ENCODE measurements at regions not wholly inside any gene's neighbourhood (a gene's known extent, or its start where the extent isn't known, plus 50 kb on each side); places are given as distances from the start of the nearest gene placed in this dataset.

DNA sequence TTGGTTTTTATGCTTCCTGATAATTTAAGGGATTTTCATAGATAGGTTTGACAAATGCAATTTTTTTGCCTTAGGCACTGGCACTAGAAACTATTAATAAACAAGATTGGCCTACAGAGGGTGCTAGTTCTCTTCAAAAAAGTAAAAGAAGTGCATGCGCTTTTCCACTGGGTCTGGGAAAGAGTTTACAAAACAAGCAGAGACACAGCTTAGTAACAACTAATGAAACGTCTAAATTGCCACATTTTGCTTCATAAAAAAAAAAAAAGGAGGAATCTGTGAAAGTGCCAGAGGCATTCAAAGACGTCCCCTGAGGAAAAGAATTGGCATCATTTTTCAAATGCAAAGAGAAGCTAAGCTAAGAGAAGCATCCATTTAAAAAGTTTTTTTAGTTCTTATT is 58.3 kb upstream of the EEA1 start:
- Mint-ChIP-seq H3K36me3 (ENCODE audit: low read depth) (no peaks in the 10 kb centered on the region), H3K27me3 (peaks cover 10% of the 10 kb centered on the region), H3K9me3 (no peaks in the 10 kb centered on the region), H3K4me1 (ENCODE audit: low read depth) (peaks cover 50% of the 10 kb centered on the region), H3K27ac (peak overlapping the region; percentile 90), H3K4me3 (peak overlapping the region; percentile 55)

DNA sequence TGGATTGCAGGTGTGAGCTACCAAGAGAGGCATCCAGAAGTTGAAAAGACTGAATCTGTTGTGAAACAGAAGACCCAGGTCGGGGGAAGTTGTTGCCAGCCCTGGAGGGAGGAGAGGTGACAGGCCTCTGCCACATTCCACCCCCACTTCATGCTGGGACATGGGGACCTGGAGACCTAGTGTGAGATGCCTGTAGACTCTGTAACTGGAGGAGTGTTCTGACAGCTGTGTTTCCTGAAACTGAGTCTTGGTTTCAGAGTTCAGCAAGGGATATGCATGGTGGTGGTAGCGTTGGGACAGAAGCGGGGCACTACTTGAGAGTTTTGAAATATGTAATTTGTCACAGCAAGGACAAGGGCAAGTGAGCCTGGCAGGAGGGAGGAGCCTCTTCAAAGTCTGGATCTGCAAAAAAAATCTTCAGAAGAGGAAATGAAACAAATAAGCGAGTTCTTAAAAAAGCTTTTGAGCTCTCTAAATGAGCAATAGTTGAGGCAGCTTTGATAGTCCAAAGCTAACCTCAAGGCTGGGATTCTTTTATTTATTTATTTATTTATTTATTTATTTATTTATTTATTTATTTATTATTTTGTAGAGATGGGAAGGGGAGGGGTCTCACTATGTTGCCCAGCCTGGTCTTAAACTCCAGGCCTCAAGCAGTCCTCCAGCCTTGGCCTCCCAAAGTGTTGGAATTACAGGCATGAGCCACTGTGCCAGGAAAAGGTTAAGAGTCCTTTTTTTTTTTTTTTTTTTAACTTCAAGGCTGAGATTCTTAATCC is 58.9 kb upstream of the EEA1 start:
- H3K36me3 Mint-ChIP-seq (ENCODE audit: low read depth): no peaks in the 10 kb centered on the region
- peak overlapping the region; percentile 100 for H3K27ac Mint-ChIP-seq
- peaks cover 10% of the 10 kb centered on the region for H3K27me3 Mint-ChIP-seq
- H3K4me3 Mint-ChIP-seq: peak overlapping the region; percentile 55
- no peaks in the 10 kb centered on the region for H3K9me3 Mint-ChIP-seq
- peaks cover 51% of the 10 kb centered on the region for H3K4me1 Mint-ChIP-seq (ENCODE audit: low read depth)

DNA sequence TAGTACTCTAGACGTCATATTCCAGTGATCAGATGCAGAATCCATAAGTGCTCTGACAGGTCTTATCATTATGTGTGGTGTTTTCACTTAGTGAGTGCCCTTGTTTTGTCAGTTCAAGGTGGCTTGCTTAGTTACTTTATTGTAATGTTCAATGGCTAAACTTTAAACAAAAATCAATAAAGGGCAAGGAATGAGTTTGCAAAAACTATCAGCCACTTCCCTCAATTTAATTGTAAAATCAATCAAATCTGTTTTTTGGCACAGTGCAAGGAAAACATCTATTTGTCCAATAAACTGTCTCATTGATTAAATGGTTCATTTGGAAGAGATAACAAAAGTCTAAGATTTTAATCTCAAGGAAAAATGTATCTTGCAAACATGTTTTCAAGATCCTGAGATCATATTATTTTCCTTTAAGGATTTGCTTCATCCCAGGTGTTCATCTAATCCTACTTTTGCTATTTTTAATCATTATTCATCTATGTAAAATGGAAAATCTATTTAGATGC is 59.6 kb upstream of the EEA1 start:
- Mint-ChIP-seq H3K4me1 (ENCODE audit: low read depth) (peaks cover 56% of the 10 kb centered on the region), H3K9me3 (no peaks in the 10 kb centered on the region), H3K4me3 (no peak overlapping the region), H3K36me3 (ENCODE audit: low read depth) (no peaks in the 10 kb centered on the region), H3K27ac (peak overlapping the region; percentile 100), H3K27me3 (peaks cover 10% of the 10 kb centered on the region)

- Mint-ChIP-seq H3K9me3 (no peaks in the 10 kb centered on the region), H3K27me3 (peaks cover 10% of the 10 kb centered on the region), H3K27ac (peak overlapping the region; percentile 100), H3K4me1 (ENCODE audit: low read depth) (peaks cover 56% of the 10 kb centered on the region), H3K4me3 (peak overlapping the region; percentile 56), H3K36me3 (ENCODE audit: low read depth) (no peaks in the 10 kb centered on the region)
Measured at GRCh38 chr12:92989715-92990484, 60.8 kb upstream of the EEA1 start.

DNA sequence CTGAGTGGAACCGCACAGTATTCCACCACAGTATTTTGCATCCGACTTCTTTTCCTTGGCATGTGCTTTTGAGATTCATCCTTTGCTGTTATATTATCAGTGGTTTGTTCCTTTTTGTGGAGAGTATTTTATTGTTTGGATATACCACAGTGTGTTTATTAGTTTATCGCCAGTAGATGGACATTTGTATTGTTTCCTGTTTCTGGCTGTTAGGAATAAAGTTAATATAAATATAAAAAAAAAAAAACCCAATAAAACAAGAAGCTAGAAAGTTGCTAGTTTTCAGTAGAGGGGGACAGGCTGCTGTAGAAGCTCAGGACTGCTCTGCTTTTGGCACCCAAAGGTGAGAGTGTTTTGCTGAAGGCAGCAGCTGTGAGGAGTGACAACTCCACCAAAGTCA is 62.0 kb upstream of the EEA1 start:
- H3K4me1 Mint-ChIP-seq (ENCODE audit: low read depth): peaks cover 56% of the 10 kb centered on the region
- H3K9me3 Mint-ChIP-seq: no peaks in the 10 kb centered on the region
- peak overlapping the region; percentile 100 for H3K27ac Mint-ChIP-seq
- H3K36me3 Mint-ChIP-seq (ENCODE audit: low read depth): no peaks in the 10 kb centered on the region
- H3K4me3 Mint-ChIP-seq: no peak overlapping the region
- peaks cover 10% of the 10 kb centered on the region for H3K27me3 Mint-ChIP-seq

- peaks cover 55% of the 10 kb centered on the region for H3K4me1 Mint-ChIP-seq (ENCODE audit: low read depth)
Measured at GRCh38 chr12:92992041-92992440, 62.9 kb upstream of the EEA1 start.

DNA sequence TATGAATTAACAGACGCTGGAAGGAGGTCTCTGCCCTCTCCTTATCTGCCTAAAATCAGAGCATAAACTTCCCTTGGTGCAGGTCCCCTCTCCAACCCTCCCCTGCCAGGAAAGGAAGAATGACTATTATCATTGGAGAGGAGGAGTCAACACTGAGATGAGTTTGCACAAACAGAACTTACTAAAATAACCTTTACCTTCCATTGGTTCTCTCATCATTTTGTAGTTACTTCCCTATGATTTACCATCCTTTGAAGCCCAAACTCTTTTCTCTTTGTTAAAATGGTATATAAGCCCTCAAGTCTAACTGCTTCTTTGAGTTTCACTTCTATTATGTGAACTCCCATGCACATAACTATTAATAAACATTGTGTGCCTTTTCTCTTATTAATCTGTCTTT is 64.2 kb upstream of the EEA1 start:
- Mint-ChIP-seq H3K36me3 (ENCODE audit: low read depth) (no peaks in the 10 kb centered on the region), H3K27me3 (peaks cover 6% of the 10 kb centered on the region), H3K9me3 (no peaks in the 10 kb centered on the region), H3K27ac (no peak overlapping the region), H3K4me1 (ENCODE audit: low read depth) (peaks cover 44% of the 10 kb centered on the region), H3K4me3 (no peak overlapping the region)

More at GRCh38 chr12:92992041-92992440, 62.9 kb upstream of the EEA1 start:
- Mint-ChIP-seq H3K36me3 (ENCODE audit: low read depth) (no peaks in the 10 kb centered on the region), H3K27ac (peak overlapping the region; percentile 60), H3K4me3 (no peak overlapping the region), H3K9me3 (no peaks in the 10 kb centered on the region), H3K27me3 (peaks cover 6% of the 10 kb centered on the region)

DNA sequence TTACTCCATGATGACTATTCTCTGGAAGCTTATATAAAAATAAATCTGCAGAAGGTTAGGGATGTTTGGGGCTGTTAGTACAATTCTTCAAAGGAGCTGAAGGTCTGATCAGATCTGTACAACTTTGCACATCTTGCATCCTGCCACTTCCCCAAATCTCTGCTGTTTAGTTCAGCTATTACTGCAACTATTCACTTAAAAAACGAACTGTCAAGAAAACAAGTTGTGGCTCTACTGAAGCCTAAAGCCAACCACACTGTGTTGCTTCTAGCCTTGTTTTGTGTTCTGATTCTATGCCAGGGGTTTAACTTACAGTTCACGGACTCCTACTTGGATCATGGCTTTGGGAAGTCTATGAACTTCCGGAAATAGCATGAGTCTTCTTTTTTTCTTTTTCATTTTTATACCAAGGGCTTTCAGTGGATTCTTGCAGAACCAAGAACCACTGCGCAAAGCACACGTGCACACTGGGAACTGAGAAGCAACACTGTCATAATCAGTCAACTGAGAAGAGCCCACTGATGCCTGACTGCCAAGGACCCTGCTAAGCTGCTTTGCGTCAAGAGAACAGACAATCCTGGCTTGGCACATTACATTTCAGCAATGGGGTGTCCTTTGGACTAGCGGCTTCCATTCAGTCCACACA is 66.3 kb upstream of the EEA1 start:
- Mint-ChIP-seq H3K27me3 (peaks cover 6% of the 10 kb centered on the region), H3K4me3 (no peak overlapping the region), H3K36me3 (ENCODE audit: low read depth) (no peaks in the 10 kb centered on the region), H3K27ac (no peak overlapping the region), H3K9me3 (no peaks in the 10 kb centered on the region), H3K4me1 (ENCODE audit: low read depth) (peaks cover 23% of the 10 kb centered on the region)

DNA sequence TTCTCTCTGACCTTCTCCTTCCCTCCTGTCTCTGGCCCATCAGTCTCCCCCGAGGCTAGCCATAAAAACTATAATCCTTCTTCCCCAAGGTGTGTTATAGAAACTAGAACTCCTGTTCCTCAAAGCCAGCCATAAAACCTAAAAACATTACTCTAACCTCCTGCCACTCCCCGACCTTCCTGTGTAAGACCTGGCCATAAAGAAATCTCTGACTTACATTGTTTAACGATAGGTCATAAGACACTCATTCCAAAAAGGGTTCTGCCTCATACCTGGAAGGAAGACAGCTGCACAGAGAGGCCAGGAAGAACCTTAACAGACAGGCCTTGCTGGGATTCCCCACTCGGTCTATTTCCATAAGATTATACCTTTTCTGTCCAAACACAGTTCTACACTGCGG is 70.9 kb upstream of the EEA1 start:
- no peak overlapping the region for H3K27ac Mint-ChIP-seq
- no peaks in the 10 kb centered on the region for H3K9me3 Mint-ChIP-seq
- no peak overlapping the region for H3K4me3 Mint-ChIP-seq
- H3K4me1 Mint-ChIP-seq (ENCODE audit: low read depth): no peaks in the 10 kb centered on the region
- H3K36me3 Mint-ChIP-seq (ENCODE audit: low read depth): no peaks in the 10 kb centered on the region
- H3K27me3 Mint-ChIP-seq: no peaks in the 10 kb centered on the region

DNA sequence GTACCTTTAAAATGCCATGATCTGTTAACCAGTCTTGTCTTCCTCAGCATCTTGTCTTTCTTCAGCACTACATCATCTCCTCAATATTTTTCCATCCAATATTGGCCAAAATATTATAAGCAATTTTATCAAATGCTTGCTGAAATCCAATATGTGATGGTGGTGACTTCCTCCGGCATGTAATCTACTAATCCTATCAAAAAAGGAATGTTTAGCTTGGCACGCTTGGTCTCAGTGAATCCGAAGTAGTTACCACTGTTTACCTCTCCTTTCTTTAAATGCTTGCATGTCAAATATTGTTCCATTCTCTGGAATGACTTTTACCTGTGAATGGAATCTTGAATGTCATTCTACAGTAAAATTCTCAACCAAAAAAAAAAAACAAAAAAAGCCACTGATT is 72.3 kb upstream of the EEA1 start:
- Mint-ChIP-seq H3K4me3 (no peak overlapping the region), H3K27me3 (no peaks in the 10 kb centered on the region), H3K4me1 (ENCODE audit: low read depth) (no peaks in the 10 kb centered on the region), H3K36me3 (ENCODE audit: low read depth) (no peaks in the 10 kb centered on the region), H3K9me3 (no peaks in the 10 kb centered on the region), H3K27ac (no peak overlapping the region)

DNA sequence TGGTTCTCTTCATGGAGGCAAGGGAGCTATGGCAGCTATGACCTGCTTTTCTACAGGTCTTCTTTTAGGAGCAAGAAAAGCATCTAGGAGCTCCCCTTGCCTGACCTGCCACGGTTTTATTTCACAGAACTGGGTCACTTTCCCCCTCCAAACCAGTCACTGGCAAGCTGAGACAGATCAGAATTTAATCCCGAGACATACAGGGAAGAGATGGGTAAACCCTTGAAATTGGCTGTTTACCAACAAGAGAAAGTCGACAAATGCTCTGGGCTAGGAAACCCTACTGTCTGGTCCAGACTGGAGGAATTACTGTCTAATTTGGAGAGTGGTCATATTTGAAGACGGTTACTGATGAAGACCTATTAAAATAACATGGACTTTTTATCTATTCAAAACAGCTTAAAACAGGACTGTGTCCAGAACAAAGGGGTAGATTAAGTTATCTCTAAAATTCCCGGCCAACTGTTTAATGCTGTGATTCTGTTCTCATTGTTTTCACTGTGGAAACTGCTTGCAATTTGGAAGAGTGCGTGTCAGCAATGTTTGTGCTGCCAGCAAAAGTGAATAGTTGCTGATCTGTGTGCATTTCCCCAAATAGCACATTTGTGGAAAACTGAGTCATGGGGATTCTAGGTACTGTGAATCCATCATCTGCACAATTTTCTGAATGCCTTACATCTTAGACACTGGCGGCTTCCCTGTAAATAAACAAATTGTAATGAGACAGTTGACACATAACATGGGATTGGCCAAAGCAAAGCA is 73.4 kb upstream of the EEA1 start:
- Mint-ChIP-seq H3K27ac (no peak overlapping the region), H3K36me3 (ENCODE audit: low read depth) (no peaks in the 10 kb centered on the region), H3K27me3 (no peaks in the 10 kb centered on the region), H3K4me3 (no peak overlapping the region), H3K9me3 (no peaks in the 10 kb centered on the region), H3K4me1 (ENCODE audit: low read depth) (peaks cover 3% of the 10 kb centered on the region)

DNA sequence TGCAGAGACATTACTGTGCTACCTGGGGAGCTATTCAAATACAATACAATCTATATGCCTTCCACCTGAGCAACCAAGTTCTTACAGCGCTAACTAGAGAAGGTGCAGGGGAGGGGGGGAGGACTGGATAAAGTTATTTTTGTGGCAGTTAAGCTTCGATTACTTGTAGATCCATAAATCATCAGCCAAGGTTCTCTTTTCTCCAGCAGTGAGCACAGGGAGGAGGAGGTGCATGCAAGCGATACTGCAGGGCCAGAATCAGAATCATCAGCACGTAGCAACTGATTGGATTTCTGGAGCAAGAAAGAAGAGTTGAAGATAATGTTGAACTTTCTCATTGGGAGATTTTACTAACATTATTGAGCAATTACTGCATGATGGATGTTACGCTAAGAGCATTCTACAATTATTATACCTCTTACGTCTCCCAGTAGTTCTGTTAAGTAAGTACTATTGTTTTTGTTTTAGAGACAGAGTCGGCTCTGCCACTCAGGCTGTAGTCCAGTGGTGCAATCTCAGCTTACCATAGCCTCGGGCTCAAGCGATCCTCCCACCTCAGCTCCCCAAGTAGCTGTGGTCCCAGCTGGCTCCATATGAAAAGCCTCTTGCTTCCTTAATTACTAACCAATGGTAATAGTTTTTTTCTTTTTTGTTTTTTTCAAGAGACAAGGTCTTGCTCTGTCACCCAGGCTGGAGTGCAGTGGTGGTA is 74.6 kb upstream of the EEA1 start:
- Mint-ChIP-seq H3K27me3 (no peaks in the 10 kb centered on the region), H3K4me1 (ENCODE audit: low read depth) (peaks cover 12% of the 10 kb centered on the region), H3K36me3 (ENCODE audit: low read depth) (no peaks in the 10 kb centered on the region), H3K9me3 (no peaks in the 10 kb centered on the region), H3K4me3 (no peak overlapping the region), H3K27ac (no peak overlapping the region)

DNA sequence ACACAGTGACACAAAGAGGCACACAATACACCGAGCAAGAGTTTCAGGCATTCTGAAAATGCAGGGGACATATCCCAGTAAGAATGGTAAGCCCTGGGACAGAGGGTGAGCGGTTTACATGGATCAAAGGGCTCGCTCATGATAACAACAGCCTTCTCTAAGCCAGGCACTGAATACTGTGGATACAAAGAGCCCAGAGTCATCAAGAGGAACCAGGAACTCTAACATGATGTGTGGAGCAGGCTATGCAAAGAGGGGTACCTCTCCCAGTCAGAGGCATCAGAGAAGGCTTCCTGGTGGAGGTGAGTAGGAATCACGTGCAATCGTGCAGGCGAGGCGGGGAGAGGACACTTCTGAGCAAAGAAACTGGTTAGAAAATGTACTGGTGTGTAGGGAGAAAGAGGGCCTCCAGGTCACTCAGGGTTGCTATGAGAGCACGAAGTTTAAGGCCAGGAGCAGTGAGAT is 76.9 kb upstream of the EEA1 start:
- Mint-ChIP-seq H3K4me1 (ENCODE audit: low read depth) (peaks cover 19% of the 10 kb centered on the region), H3K27ac (no peak overlapping the region), H3K27me3 (no peaks in the 10 kb centered on the region), H3K4me3 (no peak overlapping the region), H3K36me3 (ENCODE audit: low read depth) (no peaks in the 10 kb centered on the region), H3K9me3 (no peaks in the 10 kb centered on the region)

Data from stimulated activated naive CD8-positive, alpha-beta T cell treated with anti-CD3 and anti-CD28 coated beads, Interleukin-15, Interleukin-2, amounts not matched to agents 100 ng/mL and 50 ng/mL, for 24 hours (primary cell).